Neuronal stem cell (in vitro differentiated cells): ENCODE measurements at regions not wholly inside any gene's neighbourhood (a gene's known extent, or its start where the extent isn't known, plus 50 kb on each side); places are given as distances from the start of the nearest gene placed in this dataset.
"Not testable (repeated sequence)": the region's sequence is repeated elsewhere in the genome, so short reads cannot be mapped to it uniquely, and the experiment has no call there.

Experiments
- DNase-seq: peaks from one replicate; pipeline ENCODE4 v3.0.0-alpha.2; 2013; ENCODE audit warnings: low spot score
- H2AFZ ChIP-seq: one replicate; pipeline ENCODE4 v1.6.1; 2013; ENCODE audit warnings: mild to moderate bottlenecking, low read length, inconsistent platforms
- H2AK5ac ChIP-seq: 2 replicates; pipeline ENCODE4 v1.6.1; 2013; ENCODE audit warnings: low read depth, mild to moderate bottlenecking, inconsistent platforms, low read length, moderate library complexity, mixed read lengths
- H2BK120ac ChIP-seq: 2 replicates; pipeline ENCODE4 v1.6.1; 2013; ENCODE audit warnings: low read depth, mild to moderate bottlenecking, inconsistent platforms, low read length, moderate library complexity, mixed read lengths
- H2BK12ac ChIP-seq: one replicate; pipeline ENCODE4 v1.6.1; 2013; ENCODE audit warnings: low read length, inconsistent platforms
- H2BK15ac ChIP-seq: 2 replicates; pipeline ENCODE4 v1.6.1; 2013; ENCODE audit warnings: mild to moderate bottlenecking, low read length, inconsistent platforms, mixed read lengths
- H2BK5ac ChIP-seq: one replicate; pipeline ENCODE4 v1.6.1; 2013; ENCODE audit warnings: inconsistent platforms, mild to moderate bottlenecking, low read length, moderate library complexity
- H3K14ac ChIP-seq: one replicate; pipeline ENCODE4 v1.6.1; 2013; ENCODE audit warnings: low read length, inconsistent platforms
- H3K18ac ChIP-seq: 2 replicates; pipeline ENCODE4 v1.6.1; 2013; ENCODE audit warnings: low read length, inconsistent platforms
- H3K23ac ChIP-seq: 2 replicates; pipeline ENCODE4 v1.6.1; 2013; ENCODE audit warnings: low read depth, mild to moderate bottlenecking, mixed read lengths, low read length, inconsistent platforms; ENCODE audit not compliant: poor library complexity
- H3K27ac ChIP-seq: replicated peaks from 3 replicates; pipeline ENCODE4 v1.5.1; 2013; ENCODE audit warnings: low read length, inconsistent platforms
- H3K27me3 ChIP-seq, 3 experiments: 2 replicates each; pipeline ENCODE4 v1.6.1; 2013; ENCODE audit warnings: low read length in 3 of 3, mild to moderate bottlenecking in 2 of 3, inconsistent platforms in 1 of 3, low read depth in 1 of 3, mixed read lengths in 1 of 3, moderate library complexity in 1 of 3; ENCODE audit not compliant: control insufficient read depth in 3 of 3, insufficient read depth in 3 of 3
- H3K36me3 ChIP-seq, 2 donors: replicated peaks in 1 of 2; 2 replicates each; pipeline ENCODE4 v1.6.1; 2013; ENCODE audit warnings: low read length in 2 of 2; ENCODE audit not compliant: control insufficient read depth in 2 of 2, insufficient read depth in 2 of 2
- H3K4ac ChIP-seq: 2 replicates; pipeline ENCODE4 v1.6.1; 2013; ENCODE audit warnings: inconsistent platforms, mild to moderate bottlenecking, low read length, moderate library complexity
- H3K4me1 ChIP-seq, 2 donors: 1 replicate in 1 of 2; 2 replicates in 1 of 2; pipeline ENCODE4 v1.6.1; 2013; ENCODE audit warnings: low read length in 2 of 2, low read depth in 1 of 2; ENCODE audit not compliant: control insufficient read depth in 2 of 2, insufficient read depth in 1 of 2
- H3K4me2 ChIP-seq: one replicate; pipeline ENCODE4 v1.6.1; 2013; ENCODE audit warnings: mild to moderate bottlenecking, low read length, inconsistent platforms; ENCODE audit not compliant: insufficient read depth, poor library complexity, severe bottlenecking
- H3K4me3 ChIP-seq, 2 donors: 2 replicates each; pipeline ENCODE4 v1.5.1; 2013; ENCODE audit warnings: low read length in 2 of 2, mild to moderate bottlenecking in 2 of 2, inconsistent platforms in 1 of 2, moderate library complexity in 1 of 2
- H3K79me1 ChIP-seq: one replicate; pipeline ENCODE4 v1.6.1; 2013; ENCODE audit warnings: low read depth, mild to moderate bottlenecking, inconsistent platforms, low read length, moderate library complexity
- H3K9ac ChIP-seq: one replicate; pipeline ENCODE4 v1.6.1; 2013; ENCODE audit warnings: mild to moderate bottlenecking, low read depth, low read length, inconsistent platforms; ENCODE audit not compliant: poor library complexity
- H3K9me3 ChIP-seq, 2 donors: replicated peaks in 1 of 2; 2 replicates each; pipeline versions ENCODE3 to v1.6.1; 2013; ENCODE audit warnings: low read length in 2 of 2, mild to moderate bottlenecking in 2 of 2, inconsistent platforms in 1 of 2, low read depth in 1 of 2, mixed read lengths in 1 of 2, moderate library complexity in 1 of 2; ENCODE audit not compliant: control insufficient read depth in 2 of 2, insufficient read depth in 1 of 2
- H4K8ac ChIP-seq: one replicate; pipeline ENCODE4 v1.6.1; 2013; ENCODE audit warnings: low read depth, mild to moderate bottlenecking, inconsistent platforms, low read length, moderate library complexity
- H4K91ac ChIP-seq: one replicate; pipeline ENCODE4 v1.6.1; 2013; ENCODE audit warnings: low read length, low read depth, mild to moderate bottlenecking, inconsistent platforms; ENCODE audit not compliant: poor library complexity
- WGBS, 2 donors: extraction: QIAGEN DNeasy Blood & Tissue Kit; methylation state at CpG; one replicate each; pipeline ENCODE4 v1.1.7; 2013; ENCODE audit warnings: missing lambda C conversion rate in 2 of 2, mixed read lengths in 1 of 2; ENCODE audit not compliant: insufficient read length in 2 of 2, insufficient replicate concordance in 1 of 2; ENCODE audit errors: extremely low coverage in 2 of 2; 5-methylcytosine and 5-hydroxymethylcytosine counted together

DNA sequence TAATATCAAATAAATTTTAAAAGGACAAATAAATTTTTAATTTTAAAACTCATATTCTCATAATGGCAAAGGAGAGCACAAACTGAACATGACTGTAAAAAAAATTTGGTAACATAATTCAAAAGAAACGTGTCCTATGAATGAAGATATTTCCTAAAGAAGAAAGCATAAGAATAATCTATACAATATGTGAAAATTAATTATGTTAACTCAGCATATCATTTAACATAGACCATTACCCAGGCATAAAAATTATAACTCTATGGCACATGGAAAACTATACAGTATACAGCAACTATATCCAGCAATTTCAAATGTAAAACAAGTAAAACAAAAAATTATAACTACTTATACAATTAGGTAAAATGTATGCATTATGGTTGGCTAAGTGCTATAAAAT is 288.1 kb downstream of the SUCLG1 start:
- Histone ChIP-seq H2BK120ac (no peak overlapping the region), H2BK15ac (no peak overlapping the region), H3K4me3 (no peak overlapping the region), H3K9ac (no peak overlapping the region), H2AK5ac (no peak overlapping the region), H2AFZ (no peak overlapping the region), H3K23ac (no peak overlapping the region), H3K27ac (no peak overlapping the region), H3K36me3 (no peaks in the 10 kb centered on the region), H3K14ac (no peak overlapping the region), H3K4me2 (no peak overlapping the region), H3K4me1 (no peaks in the 10 kb centered on the region), H2BK12ac (no peak overlapping the region), H4K8ac (no peak overlapping the region), H3K27me3 (no peaks in the 10 kb centered on the region), H3K18ac (no peak overlapping the region), H3K4ac (no peak overlapping the region), H4K91ac (no peak overlapping the region), H3K79me1 (no peaks in the 10 kb centered on the region), H3K9me3 (peaks cover 0 to 3% of the 10 kb centered on the region in 2 donors), H2BK5ac (no peak overlapping the region)
- no peak for DNase-seq
- no CpG with 5 or more reads among the region's 1 CpG for WGBS, 2 donors

DNA sequence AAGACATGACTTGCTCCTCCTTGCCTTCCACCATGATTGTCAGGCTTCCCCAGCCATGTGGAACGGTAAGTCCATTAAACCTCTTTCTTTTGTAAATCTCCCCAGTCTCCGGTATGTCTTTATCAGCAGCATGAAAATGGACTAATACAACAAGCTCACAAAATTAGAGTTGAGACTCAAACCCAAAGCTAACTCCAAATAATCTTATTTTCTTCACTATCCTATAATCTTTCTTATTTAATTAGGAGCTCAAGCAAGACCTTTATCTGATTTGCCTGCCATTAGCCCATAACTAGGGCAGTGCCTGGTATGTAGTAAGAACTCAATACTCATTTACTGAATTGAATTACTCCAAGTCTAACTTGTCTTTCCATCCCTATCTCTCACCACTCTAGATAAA is 289.2 kb downstream of the SUCLG1 start:
- no peak overlapping the region for H3K4me2 ChIP-seq
- H3K4me1 ChIP-seq, result no peaks in the 10 kb centered on the region
- no peak overlapping the region for H3K27ac ChIP-seq
- H3K18ac ChIP-seq, result no peak overlapping the region
- no peak overlapping the region for H4K91ac ChIP-seq
- H2BK120ac ChIP-seq, result no peak overlapping the region
- no peak overlapping the region for H2BK5ac ChIP-seq
- no peak for DNase-seq
- WGBS, 2 donors, result no CpG with 5 or more reads among the region's 2 CpGs
- H3K79me1 ChIP-seq, result no peaks in the 10 kb centered on the region
- H3K14ac ChIP-seq, result no peak overlapping the region
- H2AFZ ChIP-seq, result no peak overlapping the region
- no peak overlapping the region for H2AK5ac ChIP-seq
- H2BK12ac ChIP-seq, result no peak overlapping the region
- H3K4ac ChIP-seq, result no peak overlapping the region
- no peaks in the 10 kb centered on the region for H3K9me3 ChIP-seq
- H2BK15ac ChIP-seq, result no peak overlapping the region
- H3K9ac ChIP-seq, result no peak overlapping the region
- H3K27me3 ChIP-seq, result no peaks in the 10 kb centered on the region
- no peaks in the 10 kb centered on the region for H3K36me3 ChIP-seq
- no peak overlapping the region for H4K8ac ChIP-seq
- H3K23ac ChIP-seq, result no peak overlapping the region
- H3K4me3 ChIP-seq, result no peak overlapping the region

DNA sequence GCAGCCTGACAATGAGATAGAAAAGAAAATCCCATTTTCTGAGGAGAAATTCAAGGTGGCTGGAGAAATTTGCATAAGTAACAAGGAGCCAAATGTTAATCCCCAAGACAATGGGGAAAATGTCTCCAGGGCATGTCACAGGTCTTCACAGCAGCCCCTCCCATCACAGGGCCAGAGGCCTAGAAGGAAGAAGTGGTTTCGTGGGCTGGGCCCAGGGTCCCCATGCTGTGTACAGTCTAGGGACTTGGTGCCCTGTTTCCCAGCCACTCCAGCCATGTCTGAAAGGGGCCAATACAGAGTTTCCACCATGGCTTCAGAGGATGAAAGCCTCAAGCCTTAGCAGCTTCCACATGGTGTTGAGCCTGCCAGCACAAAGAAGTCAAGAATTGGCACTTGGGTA is 290.5 kb downstream of the SUCLG1 start:
- H3K23ac ChIP-seq, DNase-seq, H2BK12ac ChIP-seq, H2AK5ac ChIP-seq, H3K14ac ChIP-seq, H3K4me1 ChIP-seq, H3K4ac ChIP-seq, H2BK120ac ChIP-seq, H4K8ac ChIP-seq, H2BK5ac ChIP-seq, H3K9me3 ChIP-seq, H3K27ac ChIP-seq, H4K91ac ChIP-seq, H3K4me3 ChIP-seq, H3K27me3 ChIP-seq, H3K36me3 ChIP-seq, H3K79me1 ChIP-seq, H3K9ac ChIP-seq, H2BK15ac ChIP-seq, H2AFZ ChIP-seq, H3K18ac ChIP-seq, H3K4me2 ChIP-seq: not testable (repeated sequence)
- no CpG with 5 or more reads among the region's 1 CpG for WGBS, 2 donors

DNA sequence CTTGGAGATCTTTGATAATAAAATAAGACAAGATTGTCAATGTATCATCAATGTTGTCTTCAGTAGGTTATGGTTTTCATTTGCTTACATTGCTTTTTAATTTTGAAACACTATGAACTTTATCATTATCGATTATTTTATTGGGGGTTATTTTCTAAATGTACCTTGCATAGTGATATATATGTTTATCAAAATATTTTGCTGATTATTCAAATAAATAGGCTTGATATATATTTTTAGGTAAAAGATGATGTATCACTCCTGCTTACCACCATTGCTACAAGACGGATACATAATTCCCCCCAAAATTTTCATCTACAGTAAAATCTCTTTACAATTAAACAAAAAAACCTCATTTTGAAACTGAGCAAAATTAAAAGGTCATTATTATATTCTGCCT is 293.8 kb downstream of the SUCLG1 start:
- no peak overlapping the region for H2BK15ac ChIP-seq
- no peak overlapping the region for H2BK120ac ChIP-seq
- no peak overlapping the region for H4K91ac ChIP-seq
- H3K4me3 ChIP-seq, result no peak overlapping the region
- no peak overlapping the region for H2BK5ac ChIP-seq
- H3K4me2 ChIP-seq, result no peak overlapping the region
- H3K18ac ChIP-seq, result no peak overlapping the region
- no peak overlapping the region for H3K4ac ChIP-seq
- H3K36me3 ChIP-seq, result no peaks in the 10 kb centered on the region
- H2BK12ac ChIP-seq, result no peak overlapping the region
- H3K9me3 ChIP-seq, result no peaks in the 10 kb centered on the region
- no peak overlapping the region for H2AK5ac ChIP-seq
- WGBS, 2 donors, result no CpG with 5 or more reads among the region's 2 CpGs
- no peak overlapping the region for H3K14ac ChIP-seq
- no peak for DNase-seq
- no peak overlapping the region for H4K8ac ChIP-seq
- H3K79me1 ChIP-seq, result no peaks in the 10 kb centered on the region
- no peak overlapping the region for H3K23ac ChIP-seq
- no peak overlapping the region for H3K27ac ChIP-seq
- no peaks in the 10 kb centered on the region for H3K4me1 ChIP-seq
- no peak overlapping the region for H3K9ac ChIP-seq
- no peaks in the 10 kb centered on the region for H3K27me3 ChIP-seq
- no peak overlapping the region for H2AFZ ChIP-seq
